SK-N-SH treated with all-trans-retinoic acid at 6 μM for 48 hours (cell line): ENCODE measurements at regions not wholly inside any gene's neighbourhood (a gene's known extent, or its start where the extent isn't known, plus 50 kb on each side); places are given as distances from the start of the nearest gene placed in this dataset.

ENCODE experiments used
- ARNTL ChIP-seq: fragments of 450-650 bp; formaldehyde crosslinking; IDR thresholded peaks from 2 replicates; pipeline ENCODE4 v1.5.0; 2020; ENCODE audit warnings: low read depth, mild to moderate bottlenecking, moderate library complexity, borderline replicate concordance
- GLIS3 ChIP-seq: fragments of 250-450 bp; sonication (Bioruptor Pico); IDR thresholded peaks from 2 replicates; pipeline ENCODE4 v1.5.0; 2020; ENCODE audit warnings: mild to moderate bottlenecking, moderate library complexity
- ISL1 ChIP-seq: fragments of 250-450 bp; sonication (Bioruptor Pico); IDR thresholded peaks from 2 replicates; pipeline ENCODE4 v2.1.2; 2022; ENCODE audit warnings: mild to moderate bottlenecking, moderate library complexity
- POU6F1 ChIP-seq: fragments of 250-450 bp; sonication (Bioruptor Pico); IDR thresholded peaks from 2 replicates; pipeline ENCODE4 v1.8.0; 2021; ENCODE audit warnings: low read depth, mild to moderate bottlenecking, moderate library complexity, borderline replicate concordance
- ZC3H10 ChIP-seq: fragments of 250-450 bp; sonication (Bioruptor Pico); IDR thresholded peaks from 2 replicates; pipeline ENCODE4 v1.5.1; 2021; ENCODE audit warnings: mild to moderate bottlenecking, moderate library complexity
- ZFP3 ChIP-seq: fragments of 250-450 bp; sonication (Bioruptor Pico); IDR thresholded peaks from 2 replicates; pipeline ENCODE4 v1.5.0; 2020; ENCODE audit warnings: mild to moderate bottlenecking, moderate library complexity
- ZFP30 ChIP-seq: fragments of 450-650 bp; formaldehyde crosslinking; IDR thresholded peaks from 2 replicates; pipeline ENCODE4 v1.5.0; 2022; ENCODE audit warnings: mild to moderate bottlenecking, moderate library complexity

- TF ChIP-seq ARNTL: no peak
- no peak for TF ChIP-seq ZFP30 (CRISPR knock-in tag)
- no peak for TF ChIP-seq GLIS3 (CRISPR knock-in tag)
- TF ChIP-seq ISL1: no peak
- no peak for TF ChIP-seq POU6F1
- no peak for TF ChIP-seq ZC3H10
- TF ChIP-seq ZFP3 (CRISPR knock-in tag): no peak
Observed at GRCh38 chr20:41833739-41834138, 215.6 kb upstream of the CHD6 start.
